GM21423 (cell line): ENCODE measurements at regions not wholly inside any gene's neighbourhood (a gene's known extent, or its start where the extent isn't known, plus 50 kb on each side); places are given as distances from the start of the nearest gene placed in this dataset.
"Not testable (repeated sequence)": the region's sequence is repeated elsewhere in the genome, so short reads cannot be mapped to it uniquely, and the experiment has no call there.

Experiments
- ATAC-seq: cut with Tn5 transposase; IDR thresholded peaks from one replicate; pipeline ENCODE4 v1.9.1; 2021; ENCODE audit warnings: mild to moderate bottlenecking, moderate library complexity; ENCODE audit not compliant: unreplicated experiment

DNA sequence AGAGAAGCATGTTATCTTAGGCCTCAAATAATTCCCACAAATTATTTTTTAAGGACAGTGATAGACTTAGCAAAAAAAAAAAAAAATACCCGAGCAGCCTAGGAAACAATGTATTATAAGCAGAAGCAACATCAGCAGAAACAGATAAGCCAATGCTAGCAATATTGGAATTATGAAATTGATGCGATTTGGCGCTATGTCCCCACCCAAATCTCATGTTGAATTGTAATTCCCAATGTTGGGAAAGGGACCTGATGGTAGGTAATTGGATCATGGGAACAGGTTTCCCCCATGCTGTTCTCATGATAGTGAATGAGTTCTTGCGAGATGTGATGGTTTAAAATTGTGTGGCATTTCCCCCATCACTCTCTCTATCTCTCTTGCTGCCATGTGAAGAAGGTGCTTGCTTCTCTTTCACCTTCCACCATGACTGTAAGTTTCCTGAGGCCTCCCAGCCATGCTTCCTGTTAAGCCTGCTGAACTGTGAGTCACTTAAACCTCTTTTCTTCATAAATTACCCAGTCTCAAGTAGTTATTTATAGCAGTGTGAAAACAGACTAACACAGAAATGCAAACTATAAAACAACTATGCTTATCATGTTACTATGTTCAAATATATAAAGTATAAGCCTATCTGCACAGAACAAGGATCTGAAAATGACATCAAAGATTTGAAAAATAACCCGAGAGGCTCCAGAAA, 75.6 kb upstream of the HIVEP3 start:
- no peak for ATAC-seq

GRCh38 chr1:41983451-41983850, 64.7 kb upstream of the HIVEP3 start:
- ATAC-seq: no peak

GRCh38 chr1:41981796-41982195, 63.1 kb upstream of the HIVEP3 start:
- ATAC-seq: no peak

GRCh38 chr1:41980827-41981653, 62.3 kb upstream of the HIVEP3 start:
- ATAC-seq: no peak

DNA sequence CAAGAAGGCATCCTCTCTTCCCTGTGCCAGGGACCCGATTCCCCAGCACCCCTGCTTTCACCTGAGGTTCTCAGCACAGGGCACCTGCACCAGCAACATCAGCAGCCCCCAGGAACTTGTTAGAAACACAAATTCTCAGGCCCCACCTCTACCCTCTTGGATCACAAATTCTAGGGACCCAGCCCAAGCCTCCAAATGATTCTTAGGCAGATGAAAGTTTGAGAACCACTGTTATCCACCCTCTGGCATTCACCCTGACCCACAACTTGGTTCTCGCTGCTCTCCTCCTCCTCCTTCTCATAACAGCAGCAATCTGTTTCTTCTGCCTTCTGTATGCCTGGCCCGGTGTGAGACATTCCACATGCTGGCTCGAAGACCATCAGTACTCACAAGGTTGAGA, 60.3 kb upstream of the HIVEP3 start:
- no peak for ATAC-seq

DNA sequence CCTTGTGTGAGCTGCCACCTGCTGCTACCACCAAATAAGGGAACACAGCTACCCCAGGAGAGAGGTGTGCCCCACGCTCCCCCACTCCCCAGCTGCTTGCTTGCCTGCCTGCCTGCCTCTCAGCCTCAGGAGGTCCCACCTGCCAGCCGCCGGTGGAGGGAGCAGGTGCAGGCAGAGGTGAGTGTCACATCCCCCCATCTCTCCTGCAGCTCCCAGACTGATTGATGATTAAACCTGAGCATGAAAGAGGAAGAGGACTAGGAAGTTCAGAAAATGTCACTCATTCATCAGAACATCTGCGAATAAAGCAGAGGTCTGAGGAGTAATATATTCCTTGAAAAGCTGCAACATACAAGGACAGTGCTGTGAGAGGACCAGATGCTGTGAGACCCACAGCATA, 58.6 kb upstream of the HIVEP3 start:
- no peak for ATAC-seq

DNA sequence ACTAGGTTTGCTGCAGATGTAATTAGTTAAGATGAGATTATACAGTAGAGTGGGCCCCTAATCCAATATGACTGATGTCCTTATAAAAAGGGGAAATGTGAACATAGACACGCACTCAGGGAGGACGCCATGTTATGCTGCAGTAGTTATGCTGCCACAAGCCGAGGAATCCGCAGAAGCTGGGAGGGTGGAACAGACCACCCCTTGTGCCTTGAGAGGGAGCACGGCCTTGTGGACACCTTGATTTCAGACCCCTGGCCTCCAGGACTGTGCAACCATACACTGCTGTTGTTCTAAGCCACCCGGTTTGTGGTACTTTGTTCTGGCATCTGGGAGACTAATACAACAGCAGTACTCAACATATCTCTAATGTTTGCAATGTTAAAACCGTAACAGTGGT, 57.9 kb upstream of the HIVEP3 start:
- ATAC-seq: no peak

DNA sequence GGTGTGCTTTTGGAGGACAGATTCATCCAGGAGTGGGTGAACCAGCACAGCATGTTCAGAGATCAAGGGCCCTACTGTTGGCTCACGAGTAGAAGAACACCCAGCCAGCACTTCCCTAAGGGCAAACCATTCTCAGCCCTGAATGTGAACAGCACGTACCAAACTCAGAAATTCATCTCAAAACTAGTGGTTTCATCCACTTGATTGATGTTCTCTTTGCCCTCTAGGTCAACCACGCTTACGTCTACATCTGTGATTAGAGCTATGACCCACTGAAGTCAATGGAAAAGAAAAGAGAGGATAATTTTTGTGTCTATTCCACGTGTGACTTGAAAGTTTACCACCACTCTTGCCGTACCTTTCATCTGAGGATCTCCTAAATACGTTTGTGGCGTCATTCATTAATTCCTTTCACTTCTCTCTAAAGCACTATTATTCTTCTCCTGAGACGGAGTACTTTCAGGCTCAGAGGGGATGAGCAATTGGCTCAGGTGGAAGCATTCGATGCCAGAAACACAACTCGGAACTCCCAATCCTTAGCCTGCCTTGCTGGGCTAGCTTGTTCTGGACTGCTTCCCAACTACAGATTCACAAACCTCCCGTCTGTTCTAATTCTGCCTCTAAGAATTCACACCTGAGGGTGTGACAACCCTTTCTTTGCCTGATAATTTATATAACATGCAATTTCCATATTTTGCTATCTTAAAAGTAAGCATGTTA, 57.3 kb upstream of the HIVEP3 start:
- ATAC-seq: no peak

DNA sequence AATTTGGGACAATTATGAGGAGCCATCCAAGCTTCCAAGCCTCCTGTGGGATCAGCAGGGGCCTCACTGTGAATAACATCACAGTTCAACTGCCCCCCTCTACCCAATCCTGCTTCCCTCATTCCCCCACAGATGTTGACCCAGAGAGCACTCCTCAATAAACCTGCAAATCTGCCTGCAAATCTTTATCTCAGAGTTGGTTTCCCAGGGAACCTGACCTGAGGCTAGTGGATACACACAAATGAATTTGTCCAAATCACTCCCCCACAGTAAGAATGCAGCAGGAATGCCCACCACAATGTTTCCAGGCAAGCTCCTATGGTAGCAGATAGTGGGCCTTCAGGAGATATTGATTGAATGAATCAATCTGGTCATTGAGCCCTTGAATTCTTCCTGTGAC, 56.4 kb upstream of the HIVEP3 start:
- ATAC-seq: no peak

DNA sequence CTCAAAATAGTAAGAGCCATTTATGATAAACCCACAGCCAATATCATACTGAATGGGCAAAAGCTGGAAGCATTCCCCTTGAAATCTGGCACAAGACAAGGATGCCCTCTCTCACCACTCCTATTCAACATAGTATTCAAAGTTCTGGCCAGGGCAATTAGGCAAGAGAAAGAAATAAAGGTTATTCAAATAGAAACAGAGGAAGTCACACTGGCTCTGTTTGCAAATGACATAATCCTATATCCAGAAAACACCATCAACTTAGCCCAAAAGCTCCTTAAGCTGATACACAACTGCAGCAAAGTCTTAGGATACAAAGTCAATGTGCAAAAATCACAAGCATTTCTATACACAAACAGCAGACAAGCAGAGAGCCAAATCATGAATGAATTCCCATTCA, 49.8 kb upstream of the HIVEP3 start:
- not testable (repeated sequence) for ATAC-seq
